ENCODE measurements at regions not wholly inside any gene's neighbourhood (a gene's known extent, or its start where the extent isn't known, plus 50 kb on each side); places are given as distances from the start of the nearest gene placed in this dataset.

GRCh38 chr2:223176970-223177369 is 125.0 kb downstream of the KCNE4 start:
- no peaks in the 10 kb centered on the region for H3K27me3 ChIP-seq
- DNase-seq: no peak
- no peak overlapping the region for H3K27ac ChIP-seq
- H3K9me3 ChIP-seq: no peaks in the 10 kb centered on the region
- 56 to 77% methylated on average over 2 of the region's 2 CpGs for WGBS, 2 donors
- H3K4me3 ChIP-seq: no peak overlapping the region
- no peaks in the 10 kb centered on the region for H3K36me3 ChIP-seq
- no peaks in the 10 kb centered on the region for H3K4me1 ChIP-seq
- intact Hi-C loops (cut with DNase I): no loop called here
- TF ChIP-seq POLR2A (IDR thresholded peaks at IDR 0.05) (no peak), CTCF (IDR thresholded peaks at IDR 0.05) (no peak)

GRCh38 chr2:223180463-223180862 is 128.5 kb downstream of the KCNE4 start:
- H3K9me3 ChIP-seq: no peaks in the 10 kb centered on the region
- no peaks in the 10 kb centered on the region for H3K4me1 ChIP-seq
- no peaks in the 10 kb centered on the region for H3K36me3 ChIP-seq
- no peak for DNase-seq
- no peak overlapping the region for H3K4me3 ChIP-seq
- no peak overlapping the region for H3K27ac ChIP-seq
- WGBS, 2 donors: 57 to 61% methylated on average over 2 of the region's 2 CpGs
- no peaks in the 10 kb centered on the region for H3K27me3 ChIP-seq
- intact Hi-C loops (cut with DNase I): no loop called here
- TF ChIP-seq POLR2A (IDR thresholded peaks at IDR 0.05): no peak
- no peak for TF ChIP-seq CTCF (IDR thresholded peaks at IDR 0.05)

- intact Hi-C loops (cut with DNase I): no loop called here
Measured at GRCh38 chr2:223181561-223181960, 129.6 kb downstream of the KCNE4 start.

GRCh38 chr2:223182356-223182755 is 130.4 kb downstream of the KCNE4 start:
- 71 to 81% methylated on average over 2 of the region's 2 CpGs for WGBS, 2 donors
- intact Hi-C loops (cut with DNase I): no loop called here
- H3K27ac ChIP-seq: no peak overlapping the region
- H3K36me3 ChIP-seq: no peaks in the 10 kb centered on the region
- no peaks in the 10 kb centered on the region for H3K27me3 ChIP-seq
- H3K9me3 ChIP-seq: no peaks in the 10 kb centered on the region
- DNase-seq: no peak
- no peaks in the 10 kb centered on the region for H3K4me1 ChIP-seq
- TF ChIP-seq POLR2A (IDR thresholded peaks at IDR 0.05): no peak
- TF ChIP-seq CTCF (IDR thresholded peaks at IDR 0.05): no peak
- H3K4me3 ChIP-seq: no peak overlapping the region

More at GRCh38 chr2:223181561-223181960, 129.6 kb downstream of the KCNE4 start:
- TF ChIP-seq CTCF (IDR thresholded peaks at IDR 0.05) (no peak), POLR2A (IDR thresholded peaks at IDR 0.05) (no peak)
- DNase-seq: no peak
- 40 to 53% methylated on average over 1 of the region's 1 CpG for WGBS, 2 donors
- Histone ChIP-seq H3K4me1 (no peaks in the 10 kb centered on the region), H3K4me3 (no peak overlapping the region), H3K27ac (no peak overlapping the region), H3K27me3 (no peaks in the 10 kb centered on the region), H3K9me3 (no peaks in the 10 kb centered on the region), H3K36me3 (no peaks in the 10 kb centered on the region)

GRCh38 chr2:223185638-223186037 is 133.6 kb downstream of the KCNE4 start:
- no peak overlapping the region for H3K27ac ChIP-seq
- no peaks in the 10 kb centered on the region for H3K4me1 ChIP-seq
- DNase-seq: no peak
- TF ChIP-seq POLR2A (IDR thresholded peaks at IDR 0.05) (no peak), CTCF (IDR thresholded peaks at IDR 0.05) (no peak)
- H3K4me3 ChIP-seq: no peak overlapping the region
- intact Hi-C loops (cut with DNase I): no loop called here
- H3K9me3 ChIP-seq: no peaks in the 10 kb centered on the region
- H3K36me3 ChIP-seq: no peaks in the 10 kb centered on the region
- H3K27me3 ChIP-seq: no peaks in the 10 kb centered on the region
- WGBS, 2 donors: 65 to 73% methylated on average over 4 of the region's 4 CpGs
